Activated T-helper 9 cell treated with anti-CD3 and anti-CD28 coated beads, Interleukin-2, amount 50 U/mL, for 16 hours (primary cell): ENCODE measurements at regions not wholly inside any gene's neighbourhood (a gene's known extent, or its start where the extent isn't known, plus 50 kb on each side); places are given as distances from the start of the nearest gene placed in this dataset.

Source experiments
- DNase-seq: peaks from one replicate; pipeline ENCODE4 v3.0.0-alpha.2; 2020; ENCODE audit warnings: low read depth

DNA sequence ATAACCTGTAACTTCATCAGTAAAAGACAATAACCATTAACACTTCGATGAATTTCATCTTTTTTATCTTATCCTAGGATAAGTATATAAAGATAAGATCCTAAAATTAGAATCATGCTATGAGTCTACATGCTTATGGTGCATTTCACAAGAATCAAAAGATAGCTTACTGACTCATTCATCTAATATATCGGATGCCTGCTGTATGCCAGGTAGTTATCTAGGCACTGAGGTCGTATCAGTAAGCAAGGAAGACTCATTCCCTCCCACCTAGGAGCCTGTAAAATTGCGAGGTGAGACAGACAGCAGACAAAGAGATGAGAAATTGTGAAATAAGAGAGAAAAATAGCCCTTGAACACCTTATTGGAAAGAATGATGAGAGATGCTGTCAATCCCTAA, 240.6 kb upstream of the ADAMTSL1 start:
- no peak for DNase-seq

DNA sequence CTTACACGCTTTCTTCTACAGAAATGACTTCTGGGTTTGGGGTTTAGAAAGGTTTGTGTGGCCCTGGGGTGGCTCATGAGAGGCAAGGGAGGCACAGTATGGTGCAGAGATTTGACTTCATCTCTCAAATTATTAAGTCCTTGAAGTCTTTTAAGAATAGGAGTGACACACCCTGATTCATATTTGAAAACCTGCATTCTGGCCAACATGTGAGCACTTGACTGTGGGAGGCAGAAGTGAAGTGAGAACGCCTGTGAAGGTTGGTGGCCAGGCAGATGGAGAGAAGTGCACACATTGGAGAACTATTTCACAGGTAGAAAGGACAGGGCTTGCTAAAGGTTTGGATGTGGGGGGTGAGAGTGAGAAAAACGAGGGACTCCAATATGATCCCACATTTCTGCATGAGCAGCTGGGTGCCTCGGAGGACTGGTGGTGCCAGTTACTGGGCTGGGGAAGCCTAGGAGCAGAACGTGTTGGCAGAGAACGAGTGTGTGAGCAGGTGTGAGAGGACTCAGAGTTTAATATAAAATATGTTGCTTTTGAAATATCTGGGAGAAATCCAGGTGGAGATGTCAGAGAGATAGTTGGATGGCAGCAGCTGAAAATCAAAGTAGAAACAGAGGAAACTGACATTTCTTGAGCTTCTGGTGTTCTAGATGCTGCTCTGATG, 240.0 kb upstream of the ADAMTSL1 start:
- no peak for DNase-seq

DNA sequence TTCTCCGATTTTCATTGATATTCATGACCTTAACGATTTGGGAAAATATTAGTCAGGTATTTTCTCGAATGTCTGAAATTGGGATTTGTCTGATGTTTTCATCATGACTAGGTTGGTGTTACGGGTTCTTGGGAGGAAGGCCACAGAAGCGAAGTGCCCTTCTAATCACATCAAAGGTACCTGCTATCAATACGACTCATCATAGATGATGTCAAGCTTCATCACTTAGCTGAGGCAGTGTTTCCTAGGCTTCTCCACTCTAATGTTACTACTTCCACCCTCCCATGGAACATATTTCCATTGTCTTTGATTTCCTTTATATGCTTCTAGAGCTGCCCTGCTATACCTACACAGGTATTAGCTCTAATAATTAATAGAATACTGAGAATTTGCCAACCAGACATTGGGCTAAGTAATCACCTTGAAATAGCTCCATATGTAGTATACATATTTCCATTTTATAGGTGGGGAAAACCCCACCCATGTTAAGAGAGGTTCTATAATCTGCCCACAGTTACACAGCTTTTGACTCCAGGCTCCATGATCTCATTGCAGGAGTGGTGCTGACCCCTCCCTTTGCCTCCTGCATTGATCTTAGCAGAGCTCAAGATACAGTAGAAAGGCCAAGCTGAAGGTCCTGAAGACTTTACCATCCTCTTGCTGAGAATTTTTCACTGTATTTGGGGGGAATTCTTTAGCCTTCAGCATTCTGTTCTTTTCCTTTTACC, 238.6 kb upstream of the ADAMTSL1 start:
- no peak for DNase-seq

DNA sequence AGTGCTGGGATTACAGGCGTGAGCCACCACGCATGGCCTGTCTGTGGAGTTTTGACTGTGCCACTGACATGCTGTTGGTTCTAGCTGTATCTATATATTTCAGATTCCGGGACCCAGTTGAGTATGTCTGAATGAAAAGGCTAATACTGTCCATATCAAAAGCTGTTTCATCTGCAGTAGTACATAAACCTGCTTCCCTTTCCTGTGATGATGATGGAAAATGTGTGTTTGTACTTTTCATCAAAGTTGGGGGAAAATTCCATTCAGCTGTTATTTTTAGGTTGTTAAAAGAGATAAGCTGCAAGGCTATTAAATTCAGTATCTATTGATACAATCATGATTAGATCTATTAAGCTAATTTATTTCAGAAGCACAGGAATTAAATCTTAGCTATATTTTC, 237.6 kb upstream of the ADAMTSL1 start:
- no peak for DNase-seq

DNA sequence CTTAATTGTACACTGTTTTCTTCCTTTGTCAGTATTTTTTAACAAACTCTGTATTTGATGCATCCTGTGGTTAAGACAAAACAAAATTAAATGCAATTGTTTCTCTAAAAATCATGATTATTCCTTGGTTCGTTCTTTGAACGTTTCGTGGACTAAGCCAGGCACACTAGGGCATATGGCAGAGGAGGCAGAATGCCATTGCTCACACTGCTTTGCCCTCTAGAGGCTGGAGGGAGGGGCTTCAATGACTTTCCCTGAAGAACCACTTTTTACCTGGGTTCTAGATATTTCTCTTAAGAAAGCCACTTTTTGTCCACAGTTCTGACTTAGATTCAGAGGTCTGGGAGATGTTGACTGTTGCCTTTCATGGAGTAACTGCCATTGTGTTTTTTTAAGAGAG, 236.2 kb upstream of the ADAMTSL1 start:
- no peak for DNase-seq

DNA sequence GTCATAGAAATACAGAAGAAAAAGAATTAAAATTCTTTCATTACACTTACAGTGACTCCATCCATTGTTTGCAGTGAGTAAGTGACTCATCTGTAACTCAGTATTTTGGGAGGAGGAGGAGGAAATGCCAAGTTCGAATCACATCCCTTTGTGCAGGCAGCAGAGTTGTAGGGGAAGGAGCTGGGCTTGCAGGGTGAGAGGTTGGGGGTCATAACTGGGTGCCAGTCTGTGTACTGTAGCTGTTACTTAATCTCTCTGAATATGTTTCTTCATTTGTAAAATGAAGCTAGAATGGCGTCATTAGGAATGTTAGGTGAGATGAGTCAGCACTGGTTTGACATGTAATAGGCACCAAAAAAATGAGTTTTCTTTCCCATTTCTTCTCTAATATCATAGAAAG, 235.7 kb upstream of the ADAMTSL1 start:
- no peak for DNase-seq

DNA sequence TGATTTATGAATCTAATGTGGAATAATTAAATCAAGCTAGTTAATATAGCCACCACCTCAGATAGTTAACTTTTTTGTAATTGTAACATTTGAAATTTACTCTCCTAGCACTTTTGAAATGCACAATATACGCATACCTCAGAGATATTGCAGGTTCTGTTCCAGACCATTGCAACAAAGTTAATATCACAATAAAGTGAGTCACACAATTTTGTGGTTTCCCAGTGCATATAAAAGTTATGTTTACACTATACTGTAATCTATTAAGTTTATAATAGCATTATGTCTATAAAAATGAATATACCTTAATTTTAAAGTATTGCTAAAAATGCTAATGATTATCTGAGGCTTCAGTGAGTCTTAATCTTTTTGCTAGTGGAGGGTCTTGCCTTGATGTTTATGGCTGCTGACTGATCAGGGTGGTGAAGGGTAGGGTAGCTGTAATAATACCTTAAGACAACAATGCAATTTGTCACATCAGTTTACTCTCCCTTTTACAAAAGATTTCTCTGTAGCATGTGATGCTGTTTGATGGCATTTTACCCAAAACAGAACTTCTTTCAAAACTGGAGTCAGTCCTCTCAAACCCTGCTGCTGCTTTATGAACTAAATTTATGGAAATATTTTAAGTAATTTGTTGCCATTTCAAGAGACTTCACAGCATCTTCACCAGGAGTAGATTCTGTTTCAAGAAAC, 235.1 kb upstream of the ADAMTSL1 start:
- DNase-seq = no peak

DNA sequence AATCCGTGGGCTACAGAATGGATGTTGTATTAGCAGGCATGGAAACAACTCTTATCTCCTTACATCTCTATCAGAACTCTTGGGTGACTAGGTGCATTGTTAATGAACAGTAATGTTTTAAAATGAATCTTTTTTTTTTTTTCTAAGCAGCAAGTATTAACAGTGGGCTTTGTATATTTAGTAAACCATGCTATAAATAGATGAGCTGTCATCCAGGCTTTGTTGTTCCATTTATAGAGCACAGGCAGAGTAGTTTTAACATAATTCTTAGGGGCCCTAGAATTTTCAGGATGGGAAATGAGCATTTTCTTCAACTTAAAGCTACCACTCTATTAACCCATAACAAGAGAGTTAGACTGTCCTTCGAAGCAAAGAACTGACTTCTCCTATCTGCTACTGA, 233.7 kb upstream of the ADAMTSL1 start:
- no peak for DNase-seq

DNA sequence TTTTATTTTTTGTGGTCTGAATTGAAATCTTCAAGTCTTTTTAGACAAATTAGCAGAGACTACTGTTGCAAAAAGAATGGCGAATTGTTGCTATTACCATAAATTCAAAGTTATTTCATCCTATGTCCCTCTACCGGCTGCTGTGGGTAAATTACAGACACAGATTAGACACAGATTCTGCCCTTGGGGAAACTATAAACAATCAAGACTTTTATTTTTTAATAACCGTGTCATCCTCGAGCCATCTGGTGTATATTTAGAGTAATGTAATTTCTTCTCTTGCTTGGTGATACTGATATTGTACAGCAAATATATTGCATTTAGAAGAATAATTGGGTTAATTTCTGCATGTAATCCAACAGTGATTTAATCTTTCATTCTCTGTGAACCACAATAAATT, 228.0 kb upstream of the ADAMTSL1 start:
- DNase-seq = no peak

DNA sequence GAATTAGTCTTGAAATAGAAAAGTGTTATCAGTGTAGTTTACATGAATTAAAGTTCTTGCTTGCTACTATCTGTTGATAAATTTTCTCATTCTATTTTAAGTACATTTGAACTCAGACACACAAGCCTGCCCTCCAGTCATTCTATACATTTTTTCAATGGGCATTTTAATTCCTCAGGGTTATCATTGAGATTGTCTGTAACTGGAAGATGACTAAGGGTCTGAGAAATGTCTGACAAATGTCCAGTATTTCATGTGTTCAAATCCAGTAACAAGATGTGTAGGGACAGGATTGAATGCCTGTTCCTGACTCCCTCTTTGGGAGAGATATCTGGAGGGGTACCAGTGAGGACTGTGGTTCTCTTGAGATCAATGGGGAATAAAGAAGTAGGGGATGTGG, 223.9 kb upstream of the ADAMTSL1 start:
- DNase-seq = no peak

DNA sequence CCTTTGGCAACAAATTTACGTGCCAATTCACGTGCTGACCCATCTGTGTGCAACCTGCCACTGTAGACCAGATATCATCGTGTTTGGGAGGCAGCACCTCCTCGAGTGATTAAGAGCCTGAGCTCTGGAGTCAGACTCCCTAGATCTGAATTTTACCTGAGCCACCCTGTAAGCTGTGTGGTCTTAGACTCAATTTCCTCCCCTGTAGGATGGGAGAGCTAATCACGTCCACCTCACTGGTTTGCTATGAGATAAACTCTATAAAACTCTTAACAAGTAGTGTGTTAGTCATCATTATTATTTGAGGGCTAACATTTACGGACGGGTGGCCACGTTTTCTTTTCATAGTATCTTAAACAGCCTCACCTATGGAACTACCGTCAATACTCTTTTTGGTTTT, 220.0 kb upstream of the ADAMTSL1 start:
- no peak for DNase-seq

DNA sequence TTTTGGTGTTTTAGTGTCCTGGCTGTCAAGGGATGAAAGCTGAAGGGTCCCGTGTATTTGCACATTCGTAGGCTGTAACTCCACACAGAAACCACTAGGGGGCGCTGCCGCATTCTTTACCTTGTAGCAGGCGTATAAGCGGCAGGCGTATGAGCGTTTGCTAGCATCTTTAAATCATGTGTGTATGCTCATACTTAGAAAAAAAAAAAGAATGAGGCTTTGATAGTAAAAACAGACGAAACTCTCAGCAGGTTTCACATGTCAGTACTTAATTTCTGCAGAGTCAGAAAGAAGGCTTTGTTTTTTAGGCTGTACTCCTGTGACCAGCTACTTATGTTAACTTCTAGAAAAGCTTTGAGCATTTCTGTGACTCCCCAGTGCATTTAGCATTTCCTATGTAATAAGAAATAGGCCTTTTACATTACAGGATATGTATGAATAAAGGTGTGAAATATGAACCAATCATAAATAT, 218.8 kb upstream of the ADAMTSL1 start:
- DNase-seq = peak; percentile 52

DNA sequence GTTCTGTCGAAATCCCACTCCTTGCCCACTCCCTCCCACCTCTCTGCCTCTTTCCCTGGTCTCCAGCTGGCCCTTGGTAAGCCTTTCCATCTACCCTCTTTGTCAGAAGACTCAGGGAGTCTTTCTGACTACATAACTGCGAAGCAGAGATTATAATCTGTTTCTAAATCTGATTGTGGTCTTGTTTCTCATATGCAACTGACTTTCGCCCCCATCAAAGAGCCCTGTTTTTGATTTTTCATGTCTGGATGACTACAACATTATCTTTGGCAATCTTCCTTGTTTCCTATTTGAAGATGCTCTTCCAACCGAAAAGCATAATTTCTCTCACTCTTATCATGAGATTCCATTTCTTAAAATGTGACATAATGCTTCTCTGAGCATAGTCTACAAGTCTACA, 218.2 kb upstream of the ADAMTSL1 start:
- no peak for DNase-seq

DNA sequence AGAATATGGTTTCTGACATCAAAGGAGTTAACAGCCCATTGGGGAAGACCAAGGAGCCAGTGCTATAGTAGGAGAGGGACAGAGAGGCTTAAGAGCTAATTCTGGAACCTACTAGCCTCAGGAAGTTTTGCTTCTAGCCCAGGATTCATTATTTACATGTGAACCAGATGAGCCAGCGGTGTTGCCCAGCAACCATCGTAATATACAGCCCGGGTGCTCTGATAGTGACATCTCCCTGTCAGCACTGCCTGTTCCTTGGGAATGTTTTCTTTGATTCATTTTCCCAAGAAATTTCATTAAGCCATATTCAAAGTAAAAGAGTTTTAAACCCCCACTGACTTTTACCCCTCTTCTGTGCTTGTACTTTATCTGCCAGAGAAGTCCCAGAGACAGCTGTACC, 217.4 kb upstream of the ADAMTSL1 start:
- DNase-seq = no peak

DNA sequence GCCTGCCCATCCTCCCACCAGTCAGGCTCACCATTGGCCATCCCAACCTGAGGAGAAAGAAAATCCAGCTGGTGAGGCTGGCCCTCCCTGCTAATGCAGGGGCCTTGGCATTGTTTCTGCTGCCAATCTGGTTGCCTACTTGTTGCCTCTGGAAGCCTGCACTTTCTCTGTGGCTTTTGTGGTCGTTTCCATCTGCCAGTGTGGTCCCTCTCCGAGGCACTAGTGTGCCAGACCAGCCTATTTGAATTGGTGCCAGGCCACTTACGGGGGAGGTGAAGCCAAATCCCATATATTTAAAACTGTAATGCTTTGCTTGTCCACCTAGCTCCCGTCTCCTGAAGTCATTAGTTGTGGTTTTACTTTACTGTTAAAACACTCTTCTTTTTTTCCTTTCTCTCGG, 213.4 kb upstream of the ADAMTSL1 start:
- no peak for DNase-seq

DNA sequence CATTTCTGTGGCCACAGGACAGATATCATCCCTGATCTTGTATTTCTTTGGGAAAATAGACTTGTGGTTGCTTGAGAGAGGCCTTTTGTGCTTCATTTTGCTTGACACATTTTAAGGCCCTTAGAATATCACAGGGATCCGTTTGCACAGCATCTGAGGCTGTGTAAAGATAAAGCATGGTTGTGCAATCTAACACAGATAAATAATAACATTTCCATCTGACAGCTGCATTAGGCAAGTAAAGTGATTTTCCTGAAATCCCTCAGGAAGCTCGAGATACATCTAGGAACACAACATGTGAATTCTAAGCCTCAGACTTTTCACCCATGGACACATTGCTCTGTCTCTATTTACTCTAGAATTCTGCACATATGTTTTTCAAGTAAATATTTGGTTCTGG, 212.8 kb upstream of the ADAMTSL1 start:
- DNase-seq = no peak

DNA sequence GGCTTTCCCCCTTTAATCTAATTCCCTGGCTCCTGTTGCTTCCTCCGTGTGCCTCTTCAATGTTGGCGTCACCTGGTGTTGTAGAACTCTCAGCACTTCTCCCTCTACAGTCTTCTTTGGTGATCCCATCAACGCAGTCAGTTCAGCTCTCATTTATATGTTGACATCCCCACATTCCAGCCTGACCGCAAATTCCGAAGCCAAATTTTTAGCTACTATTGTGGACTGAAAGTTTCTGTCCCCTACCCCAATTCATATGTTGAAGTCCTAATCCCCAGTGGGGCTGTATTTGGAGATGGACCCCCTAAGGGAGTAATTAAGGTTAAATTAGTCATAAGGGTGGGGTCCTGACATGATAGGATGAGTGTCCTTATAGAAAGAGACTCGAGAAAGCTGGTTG, 210.6 kb upstream of the ADAMTSL1 start:
- DNase-seq = no peak

DNA sequence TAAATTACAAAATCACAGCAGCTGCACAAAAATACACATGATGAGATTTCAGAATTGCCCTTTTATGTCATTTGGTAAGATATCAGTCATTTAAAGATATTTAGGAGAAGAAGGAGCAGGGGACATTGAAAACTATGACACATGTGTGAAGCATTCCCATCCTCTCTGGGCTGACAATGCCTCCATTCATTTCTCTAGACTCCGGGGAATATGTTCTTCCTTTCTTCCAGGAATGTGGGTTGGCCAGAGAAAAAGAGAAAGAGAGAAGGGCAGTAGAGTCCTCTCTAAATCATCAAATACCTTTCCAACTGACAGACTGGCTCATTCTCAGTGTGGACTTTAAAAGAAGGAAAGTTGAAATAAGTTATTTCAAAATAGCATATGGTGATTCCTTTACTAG, 205.6 kb upstream of the ADAMTSL1 start:
- no peak for DNase-seq

DNA sequence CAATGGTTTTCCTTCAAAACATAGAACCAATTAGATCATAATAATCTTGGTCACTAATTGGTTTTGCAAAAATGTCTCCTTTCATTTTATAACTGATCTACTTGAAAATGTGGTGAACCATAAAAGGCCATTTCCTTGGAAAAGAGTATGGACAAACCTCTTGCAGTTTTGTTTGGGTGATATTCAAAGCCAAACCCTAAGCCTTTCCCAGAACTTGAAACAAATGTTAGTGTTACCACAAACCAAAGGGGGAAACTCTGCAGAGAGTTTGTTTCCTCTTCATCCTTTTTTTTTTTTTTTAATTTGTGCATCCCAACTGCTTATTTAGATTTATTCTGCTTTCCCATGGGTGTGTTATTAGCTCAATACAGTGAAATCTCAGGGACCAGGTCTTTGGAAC, 204.4 kb upstream of the ADAMTSL1 start:
- no peak for DNase-seq

DNA sequence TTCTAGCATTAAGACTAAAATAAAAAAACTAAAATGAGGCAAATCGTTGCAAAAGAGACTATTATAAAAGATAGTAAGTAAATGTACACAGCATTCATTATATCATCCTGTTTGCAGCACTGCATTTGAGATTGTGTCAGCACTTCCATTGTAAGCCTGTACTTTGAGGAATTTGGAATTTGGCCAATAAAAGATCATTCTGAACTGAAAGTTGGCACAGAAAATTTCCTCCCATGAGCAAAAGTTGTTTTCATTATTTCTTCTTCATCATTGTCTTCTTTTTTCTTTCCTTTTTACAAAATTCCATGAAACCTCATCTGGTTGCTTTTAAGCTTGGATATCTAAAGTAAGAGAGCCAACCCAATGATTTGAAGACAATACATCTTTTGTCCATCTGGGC, 199.3 kb upstream of the ADAMTSL1 start:
- DNase-seq = no peak

DNA sequence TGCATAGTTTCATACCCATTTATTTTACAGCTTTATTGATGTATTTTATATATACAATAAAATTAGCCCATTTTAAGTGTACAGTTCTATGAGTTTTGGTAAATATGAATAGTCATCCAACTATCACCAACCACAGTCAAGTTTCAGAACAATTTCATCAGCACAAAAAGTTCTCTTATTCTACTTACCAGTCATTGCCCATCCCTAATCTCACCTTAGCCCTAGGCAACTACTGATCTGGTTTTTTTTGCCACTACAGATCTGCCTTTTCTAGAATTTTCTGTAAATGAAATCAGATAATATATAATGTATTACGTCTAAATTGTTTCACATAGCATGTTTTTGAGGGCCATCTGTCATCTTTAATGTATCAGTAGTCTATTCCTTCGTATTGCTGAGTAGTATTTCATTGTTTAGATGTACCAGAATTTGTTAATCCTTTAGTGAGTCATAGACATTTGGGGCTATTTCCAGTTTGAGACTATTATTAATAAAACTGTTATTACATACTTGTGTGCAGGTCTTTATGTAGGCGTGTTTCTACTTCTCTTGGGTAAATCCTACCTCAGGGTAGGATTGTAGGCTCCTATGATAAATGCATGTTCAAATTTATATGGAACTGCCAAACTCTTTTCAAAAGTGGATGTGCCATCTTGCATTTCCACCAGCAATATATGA, 198.5 kb upstream of the ADAMTSL1 start:
- no peak for DNase-seq

DNA sequence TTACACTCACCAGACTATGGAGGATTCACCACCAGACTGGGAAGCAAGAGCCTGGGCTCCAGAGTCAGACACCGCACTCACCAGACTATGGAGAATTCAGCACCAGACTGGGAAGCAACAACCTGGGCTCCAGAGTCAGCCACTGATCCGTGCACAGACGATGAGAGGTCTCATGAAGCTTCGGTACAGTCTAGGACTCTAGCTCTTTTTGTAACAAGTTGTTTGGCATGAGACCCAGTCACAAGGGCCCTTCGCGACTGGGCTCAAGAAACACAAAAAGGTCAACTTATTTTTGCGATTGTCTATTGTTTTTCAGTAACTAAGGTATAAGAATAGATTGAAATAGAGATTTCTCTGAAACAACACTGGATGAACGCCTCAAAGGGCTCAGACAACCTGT, 192.7 kb upstream of the ADAMTSL1 start:
- no peak for DNase-seq

DNA sequence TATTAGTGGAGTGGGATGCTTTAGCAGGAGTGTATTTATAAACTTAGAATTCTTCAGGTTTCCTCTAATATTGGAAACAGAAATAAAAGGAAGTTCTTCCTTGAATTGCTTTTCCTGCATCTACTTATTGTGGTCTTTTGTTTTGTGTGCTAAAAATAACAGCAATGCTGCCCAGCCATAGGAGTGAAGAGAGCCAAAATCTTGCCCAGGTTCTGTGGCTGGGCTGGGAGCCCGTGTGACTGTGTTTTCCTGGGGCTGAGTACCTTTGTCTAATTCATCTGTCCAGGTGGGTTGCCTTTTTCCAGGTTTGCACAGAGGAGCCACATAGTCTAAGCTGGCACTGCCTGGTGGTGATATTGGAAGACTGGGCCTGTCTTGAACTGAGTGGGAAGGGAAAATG, 179.7 kb upstream of the ADAMTSL1 start:
- DNase-seq = no peak
